ENCODE measurements at regions not wholly inside any gene's neighbourhood (a gene's known extent, or its start where the extent isn't known, plus 50 kb on each side); places are given as distances from the start of the nearest gene placed in this dataset.
"Not testable (repeated sequence)": the region's sequence is repeated elsewhere in the genome, so short reads cannot be mapped to it uniquely, and the experiment has no call there.

DNA sequence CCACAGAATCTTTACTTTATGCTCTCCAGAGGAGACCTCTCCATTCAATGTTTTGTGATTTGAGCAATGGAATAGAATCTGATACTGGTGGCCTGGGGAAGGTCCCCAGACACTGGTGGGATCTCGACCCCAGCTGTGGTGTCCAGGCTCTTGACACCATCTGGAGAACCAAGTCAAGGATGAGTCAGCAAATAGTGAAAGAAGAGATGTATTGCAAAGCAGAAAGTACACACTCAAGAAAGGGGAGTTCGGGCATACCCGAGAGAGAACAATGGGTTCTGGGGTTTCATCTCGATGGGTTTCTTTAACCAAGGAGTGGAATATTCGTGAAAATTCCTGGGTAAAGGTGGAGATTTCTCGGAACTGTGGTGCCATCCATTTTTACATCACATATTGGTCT lies 146.3 kb upstream of the NOTCH2NLA start:
- DNase-seq (ENCODE audit: extremely low read depth, low read depth); H3K4me3 ChIP-seq (replicated peaks; ENCODE audit: low read depth, low read length): not testable (repeated sequence)

DNA sequence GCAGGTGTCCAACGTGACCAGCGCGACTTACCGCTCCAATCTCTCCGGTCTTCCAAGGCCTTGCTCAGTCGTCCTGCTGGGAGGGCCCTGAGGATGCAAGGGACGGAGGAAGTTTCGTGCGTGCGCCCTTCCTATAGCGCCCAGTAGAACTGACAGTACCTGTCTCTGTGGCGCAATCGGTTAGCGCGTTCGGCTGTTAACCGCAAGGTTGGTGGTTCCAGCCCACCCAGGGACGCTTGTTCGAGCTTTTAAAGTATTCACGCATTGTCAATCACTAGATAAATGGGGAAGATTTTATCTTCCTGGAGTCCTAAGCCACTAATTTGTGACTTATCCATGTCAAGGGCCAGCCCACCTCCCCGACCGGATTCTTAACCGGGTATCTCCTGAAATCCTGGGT lies 141.1 kb upstream of the NOTCH2NLA start:
- not testable (repeated sequence) for DNase-seq (ENCODE audit: extremely low read depth, low read depth)
- H3K4me3 ChIP-seq (replicated peaks; ENCODE audit: low read depth, low read length), result 0 out of 2 replicates have a peak overlapping the region, but pooled peaks have one; percentile 15

DNA sequence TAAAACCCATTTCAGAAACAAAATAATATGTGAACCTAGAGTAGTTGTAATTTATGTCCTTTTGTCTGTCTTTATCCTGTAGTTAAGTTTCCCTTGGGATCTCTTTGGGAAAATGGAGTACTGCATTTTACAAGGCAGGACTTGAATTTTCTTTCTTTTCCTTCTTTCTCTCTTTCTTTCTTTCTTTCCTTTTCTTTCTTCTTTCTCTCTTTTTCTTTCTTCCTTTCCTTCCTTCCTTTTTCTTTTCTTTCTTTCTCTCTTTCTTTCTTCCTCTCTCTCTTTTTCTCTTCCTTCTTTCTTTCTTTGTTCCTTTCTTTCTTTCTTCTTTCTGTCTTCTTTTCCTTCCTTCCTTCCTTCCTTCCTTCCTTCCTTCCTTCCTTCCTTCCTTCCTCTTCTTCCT lies 126.6 kb upstream of the NOTCH2NLA start:
- DNase-seq (ENCODE audit: extremely low read depth, low read depth); H3K4me3 ChIP-seq (replicated peaks; ENCODE audit: low read depth, low read length): not testable (repeated sequence)

DNA sequence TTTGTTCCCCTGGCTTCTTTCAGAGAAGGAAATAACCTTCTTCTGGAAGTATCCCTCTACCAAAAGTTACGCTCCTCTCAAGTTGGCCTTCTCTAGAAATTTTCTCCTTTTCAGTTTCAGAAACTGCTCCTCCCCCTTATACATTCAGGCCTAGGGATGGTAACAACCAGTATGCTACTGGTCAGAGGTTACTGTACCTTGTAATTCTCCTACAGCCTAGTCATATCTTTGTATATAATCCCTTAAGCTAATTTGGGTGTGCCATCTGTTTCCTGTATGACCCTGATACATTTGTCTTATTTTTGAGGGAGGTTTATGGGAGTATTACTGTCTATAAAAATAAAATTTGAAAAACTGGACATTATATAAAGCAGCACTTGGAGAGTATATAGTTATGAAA lies 98.0 kb upstream of the NOTCH2NLA start:
- not testable (repeated sequence) for H3K4me3 ChIP-seq (replicated peaks; ENCODE audit: low read depth, low read length); DNase-seq (ENCODE audit: extremely low read depth, low read depth)

DNA sequence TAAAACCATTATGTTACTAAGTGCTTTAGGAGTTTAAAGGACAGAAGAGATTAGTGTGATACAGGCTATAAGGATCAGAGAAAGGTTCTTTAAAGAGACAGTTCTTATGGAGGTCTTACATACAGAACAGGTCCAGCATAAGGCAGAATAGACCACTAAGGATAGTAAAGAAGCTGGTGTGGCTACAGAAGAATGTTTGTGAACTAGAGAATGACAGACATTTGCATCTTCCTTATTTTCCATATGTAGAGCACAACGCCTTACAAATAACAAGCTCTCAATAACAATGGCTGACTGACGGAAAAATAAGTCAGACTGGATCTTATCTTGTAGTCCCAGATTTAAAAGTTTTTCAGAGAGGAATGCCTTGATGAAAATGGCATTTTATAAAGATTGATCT lies 95.6 kb upstream of the NOTCH2NLA start:
- not testable (repeated sequence) for H3K4me3 ChIP-seq (replicated peaks; ENCODE audit: low read depth, low read length); DNase-seq (ENCODE audit: extremely low read depth, low read depth)

DNA sequence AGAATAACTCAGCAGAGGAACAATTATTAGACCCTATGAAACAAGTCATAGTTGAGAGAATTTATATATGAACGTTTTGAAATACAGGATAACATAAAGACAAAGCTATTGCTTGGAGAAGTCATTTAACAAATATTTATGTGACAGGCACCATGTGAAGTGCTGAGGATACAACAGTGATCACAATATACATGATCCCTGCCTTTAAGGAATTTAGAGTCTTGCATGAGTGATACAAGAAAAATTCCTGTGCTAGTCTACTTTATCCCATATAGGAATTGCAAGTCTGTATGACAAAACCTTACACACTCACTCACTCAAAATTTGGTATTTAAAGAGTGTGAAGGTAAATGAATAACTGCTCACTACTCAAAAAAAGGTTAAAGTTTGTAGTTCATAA lies 94.5 kb upstream of the NOTCH2NLA start:
- not testable (repeated sequence) for DNase-seq (ENCODE audit: extremely low read depth, low read depth)

DNA sequence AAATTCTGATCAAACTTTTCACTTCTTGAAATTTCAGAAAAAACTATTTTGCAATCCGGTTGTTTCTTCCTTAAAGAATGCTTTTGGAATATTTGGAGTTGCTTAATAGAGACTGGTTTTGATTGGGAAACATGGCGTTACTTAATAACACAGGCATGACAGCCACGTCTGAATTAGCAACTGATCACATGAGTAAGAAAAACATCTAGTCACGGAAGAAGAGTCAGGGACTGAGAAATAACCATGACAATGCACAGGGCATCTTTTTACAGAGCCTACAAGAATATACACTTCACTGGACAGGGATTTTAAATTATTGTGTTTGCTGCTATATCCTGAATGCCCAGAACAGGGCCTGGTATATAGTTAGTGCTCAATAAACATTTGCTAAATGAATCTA lies 94.1 kb upstream of the NOTCH2NLA start:
- DNase-seq (ENCODE audit: extremely low read depth, low read depth), result not testable (repeated sequence)

More for the DNA sequence above, 94.5 kb upstream of the NOTCH2NLA start:
- not testable (repeated sequence) for H3K4me3 ChIP-seq (replicated peaks; ENCODE audit: low read depth, low read length)

DNA sequence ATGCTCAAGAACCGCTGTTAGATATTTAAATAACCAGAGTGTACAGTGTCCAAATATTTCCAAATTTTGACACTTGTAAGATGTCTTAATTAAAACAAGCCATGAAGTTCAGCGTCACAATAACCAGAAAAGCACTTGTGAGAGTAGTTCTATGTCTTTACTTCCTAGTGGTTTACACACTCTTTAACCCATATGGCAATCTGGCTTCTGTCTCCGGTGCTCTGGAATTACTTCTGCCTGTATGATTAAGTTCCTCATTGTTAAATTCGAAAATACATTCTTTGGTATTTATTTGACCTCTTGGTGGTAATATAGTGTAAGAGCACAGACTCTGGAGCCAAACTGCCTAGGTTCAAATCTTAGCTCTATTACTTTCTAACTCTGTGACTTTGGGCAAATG lies 89.9 kb upstream of the NOTCH2NLA start:
- H3K4me3 ChIP-seq (replicated peaks; ENCODE audit: low read depth, low read length); DNase-seq (ENCODE audit: extremely low read depth, low read depth): not testable (repeated sequence)

More for the DNA sequence above, 94.1 kb upstream of the NOTCH2NLA start:
- H3K4me3 ChIP-seq (replicated peaks; ENCODE audit: low read depth, low read length), result not testable (repeated sequence)

DNA sequence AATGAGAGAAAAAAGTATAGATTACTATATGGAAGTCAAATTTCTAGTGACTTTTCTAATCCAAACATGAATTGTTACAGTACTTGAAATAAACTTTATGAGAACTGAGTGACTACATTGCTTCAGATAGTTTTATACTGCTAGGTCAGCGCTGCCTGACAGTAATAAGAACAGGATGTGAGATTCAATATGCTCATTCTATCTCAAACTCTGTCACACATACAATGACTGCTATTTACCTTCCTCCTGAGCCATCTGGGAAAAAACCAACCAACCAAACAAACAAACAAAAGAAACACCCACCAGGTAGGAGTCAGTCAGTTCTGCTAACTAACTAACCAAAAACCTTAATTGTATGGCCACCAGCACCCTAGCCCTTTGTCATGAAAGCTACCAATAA lies 89.0 kb upstream of the NOTCH2NLA start:
- not testable (repeated sequence) for DNase-seq (ENCODE audit: extremely low read depth, low read depth)

DNA sequence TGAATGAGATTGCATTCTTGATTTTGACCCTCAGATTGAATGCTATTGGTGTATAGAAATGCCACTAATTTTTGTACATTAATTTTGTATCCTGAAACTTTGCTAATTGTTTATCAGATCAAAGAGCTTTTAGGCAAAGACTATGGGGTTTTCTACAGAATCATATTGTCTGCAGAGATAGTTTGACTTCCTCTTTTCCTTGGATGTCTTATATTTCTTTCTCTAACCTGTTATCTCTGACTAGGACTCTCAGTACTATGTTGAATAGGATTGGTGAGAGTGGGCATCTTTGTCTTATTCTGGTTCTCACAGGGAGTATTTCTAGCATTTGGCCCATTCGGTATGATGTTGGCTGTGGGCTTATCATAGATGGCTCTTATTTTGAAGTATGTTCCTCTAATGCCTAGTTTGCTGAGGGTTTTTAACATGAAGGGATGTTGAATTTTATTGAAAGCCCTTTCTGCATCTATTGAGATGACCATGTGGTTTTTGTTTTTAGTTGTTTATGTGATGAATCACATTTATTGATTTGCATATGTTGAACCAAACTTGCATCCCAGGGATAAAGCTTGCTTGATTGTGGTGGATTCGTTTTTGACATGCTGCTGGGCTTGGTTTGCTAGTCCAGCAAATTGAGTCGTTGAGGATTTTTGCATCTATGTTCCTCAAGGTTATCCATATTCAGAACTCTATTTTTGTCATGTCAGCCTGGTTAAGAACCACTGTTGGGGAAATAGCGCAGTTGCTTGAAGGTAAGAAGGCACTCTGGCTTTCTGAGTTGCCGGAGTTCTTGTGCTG lies 85.8 kb upstream of the NOTCH2NLA start:
- not testable (repeated sequence) for DNase-seq (ENCODE audit: extremely low read depth, low read depth); H3K4me3 ChIP-seq (replicated peaks; ENCODE audit: low read depth, low read length)

More for the DNA sequence above, 89.0 kb upstream of the NOTCH2NLA start:
- H3K4me3 ChIP-seq (replicated peaks; ENCODE audit: low read depth, low read length), result not testable (repeated sequence)

DNA sequence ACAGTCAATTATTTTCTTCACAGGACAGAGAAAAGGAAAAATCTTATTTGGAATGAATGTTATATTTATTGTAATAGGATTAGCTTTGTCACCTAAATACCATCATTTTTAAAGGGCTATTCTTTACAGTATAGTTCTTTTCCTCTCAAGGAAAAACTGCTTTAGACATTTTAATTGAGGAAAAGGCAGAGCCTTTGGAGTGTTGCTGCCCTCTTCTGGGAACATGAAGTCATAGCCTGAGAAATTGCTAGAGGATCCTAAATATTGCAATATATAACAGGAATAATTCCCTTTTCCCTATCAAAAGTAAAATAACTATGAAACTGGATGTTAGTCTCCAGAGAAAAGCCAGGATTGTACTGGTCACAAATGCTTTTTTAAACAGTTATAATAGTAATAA lies 81.8 kb upstream of the NOTCH2NLA start:
- not testable (repeated sequence) for DNase-seq (ENCODE audit: extremely low read depth, low read depth); H3K4me3 ChIP-seq (replicated peaks; ENCODE audit: low read depth, low read length)

DNA sequence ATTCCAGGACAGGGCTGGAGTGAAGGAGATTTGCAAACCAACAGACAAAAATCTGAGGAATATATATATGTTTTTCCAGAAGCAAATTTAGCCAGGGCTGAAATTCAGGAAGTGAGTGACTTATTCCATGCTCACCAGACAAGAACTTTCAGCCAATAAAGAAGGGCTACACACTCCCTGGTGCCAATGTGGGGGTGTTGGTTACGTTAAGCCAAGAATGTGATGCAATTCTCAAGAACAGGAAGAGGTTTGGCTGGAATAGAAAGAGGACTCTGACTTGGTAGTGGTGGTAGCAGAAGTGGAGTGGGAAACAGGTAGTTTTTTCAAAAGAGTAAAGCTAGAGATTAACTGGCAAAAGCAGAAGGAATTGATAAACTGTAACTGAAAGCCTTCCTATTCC lies 80.6 kb upstream of the NOTCH2NLA start:
- not testable (repeated sequence) for DNase-seq (ENCODE audit: extremely low read depth, low read depth); H3K4me3 ChIP-seq (replicated peaks; ENCODE audit: low read depth, low read length)

DNA sequence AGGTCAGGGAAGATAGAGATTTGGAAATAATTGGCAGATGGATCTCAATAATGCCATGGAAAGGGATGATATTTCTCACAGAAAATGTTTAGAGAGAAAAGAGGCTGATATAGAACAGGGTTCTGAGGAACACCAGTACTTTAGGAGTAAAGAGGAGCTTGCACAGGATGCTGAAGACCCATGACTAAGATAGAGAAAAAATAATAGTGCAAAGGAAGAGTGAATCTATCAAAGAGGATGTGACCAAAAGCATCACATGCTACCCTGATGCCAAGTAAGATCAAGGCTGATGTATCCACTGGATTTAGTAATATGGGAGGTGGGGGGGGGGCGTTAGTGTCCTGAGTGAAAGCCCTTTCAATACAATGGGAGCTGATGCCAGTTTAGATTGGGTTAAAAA lies 80.1 kb upstream of the NOTCH2NLA start:
- H3K4me3 ChIP-seq (replicated peaks; ENCODE audit: low read depth, low read length); DNase-seq (ENCODE audit: extremely low read depth, low read depth): not testable (repeated sequence)

DNA sequence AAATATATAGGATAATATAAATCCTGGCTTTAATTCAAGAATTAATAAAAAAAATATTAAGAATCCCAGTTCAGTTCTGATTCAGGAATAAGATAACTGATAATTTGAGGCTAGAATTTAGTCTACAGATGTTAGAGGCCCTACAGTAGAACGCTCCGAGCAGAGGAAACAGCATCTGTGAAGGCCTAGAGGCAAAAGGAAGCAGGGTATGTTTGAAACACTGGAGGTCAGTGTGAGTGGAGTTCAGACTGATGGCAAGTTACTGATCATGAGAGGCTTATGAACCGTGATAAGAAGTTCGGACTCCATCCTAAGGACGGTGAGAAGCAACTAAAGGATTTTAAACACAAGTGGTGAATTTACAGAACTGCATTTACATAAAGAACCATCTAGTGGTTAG lies 79.3 kb upstream of the NOTCH2NLA start:
- not testable (repeated sequence) for DNase-seq (ENCODE audit: extremely low read depth, low read depth); H3K4me3 ChIP-seq (replicated peaks; ENCODE audit: low read depth, low read length)

DNA sequence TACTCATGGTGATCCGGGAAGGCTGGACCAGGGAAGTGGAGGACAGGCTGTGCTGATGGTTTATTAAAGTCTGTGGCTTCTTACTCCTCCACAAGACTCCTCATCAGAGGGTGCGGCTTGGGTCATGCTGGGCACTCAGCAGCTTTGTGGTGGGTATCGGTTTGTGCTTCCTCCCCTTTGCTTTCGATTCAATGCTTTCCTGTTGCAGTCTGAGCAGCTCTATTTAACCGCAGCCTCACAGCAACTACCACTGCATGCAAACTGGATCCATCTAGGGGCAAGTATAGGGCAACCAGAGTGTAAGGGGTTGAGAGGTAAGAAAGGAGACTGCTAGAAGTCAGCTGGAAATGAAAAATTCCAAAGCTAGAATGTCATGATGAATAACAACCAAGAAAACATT lies 78.8 kb upstream of the NOTCH2NLA start:
- H3K4me3 ChIP-seq (replicated peaks; ENCODE audit: low read depth, low read length); DNase-seq (ENCODE audit: extremely low read depth, low read depth): not testable (repeated sequence)

DNA sequence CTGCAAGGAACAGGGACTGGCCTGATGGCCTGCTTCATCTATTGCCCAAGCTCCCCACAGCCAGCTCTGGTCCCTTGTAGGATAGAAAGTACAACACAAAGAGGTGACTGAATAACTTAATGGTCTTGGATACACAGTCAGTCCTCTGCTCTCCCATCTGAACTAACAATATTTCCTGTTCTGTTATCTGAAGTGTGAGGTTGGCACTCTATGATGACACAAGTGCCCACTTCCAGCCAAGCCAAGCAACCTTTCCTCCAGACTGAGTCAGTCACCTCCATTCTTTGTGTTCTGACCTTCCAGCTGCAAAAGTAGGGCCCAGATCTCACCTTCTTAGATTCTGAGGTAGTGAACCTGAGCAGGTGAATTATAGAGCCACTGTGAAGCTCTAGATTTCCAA lies 77.8 kb upstream of the NOTCH2NLA start:
- DNase-seq (ENCODE audit: extremely low read depth, low read depth); H3K4me3 ChIP-seq (replicated peaks; ENCODE audit: low read depth, low read length): not testable (repeated sequence)

DNA sequence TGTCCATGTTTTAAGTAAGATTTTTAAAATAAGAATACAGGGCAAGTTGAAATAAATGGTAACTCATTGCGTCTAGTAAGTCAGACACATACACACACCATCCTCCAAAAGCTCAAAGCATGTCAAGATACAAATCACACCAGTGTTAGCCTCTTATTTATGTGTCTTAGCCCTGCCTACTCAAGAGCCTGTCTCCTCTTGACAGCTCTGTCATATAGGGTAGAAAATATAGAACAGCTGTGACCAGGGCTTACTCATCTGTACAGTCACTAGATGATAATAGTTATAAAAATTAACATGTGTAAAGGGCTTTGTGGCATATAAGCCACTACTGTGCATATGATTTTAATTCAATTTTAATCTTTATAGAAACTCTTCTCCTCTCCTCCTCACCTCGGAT lies 76.6 kb upstream of the NOTCH2NLA start:
- DNase-seq (ENCODE audit: extremely low read depth, low read depth); H3K4me3 ChIP-seq (replicated peaks; ENCODE audit: low read depth, low read length): not testable (repeated sequence)

DNA sequence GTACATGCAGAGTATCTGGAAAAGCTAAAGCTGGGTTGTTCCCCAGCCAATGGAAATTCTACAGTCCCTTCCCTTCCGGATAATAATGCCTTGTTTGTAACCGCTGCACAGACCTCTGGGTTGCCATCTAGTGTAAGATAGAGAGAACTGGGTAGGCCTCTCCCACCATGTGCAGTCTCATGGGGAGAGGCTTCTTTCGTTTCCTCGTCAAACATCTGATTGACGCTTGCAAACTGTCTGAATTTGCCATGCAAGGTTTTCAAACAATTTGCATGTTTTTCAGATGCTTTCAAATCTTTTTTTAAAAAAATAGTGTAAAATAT lies 69.7 kb upstream of the NOTCH2NLA start:
- DNase-seq (ENCODE audit: extremely low read depth, low read depth); H3K4me3 ChIP-seq (replicated peaks; ENCODE audit: low read depth, low read length): not testable (repeated sequence)

DNA sequence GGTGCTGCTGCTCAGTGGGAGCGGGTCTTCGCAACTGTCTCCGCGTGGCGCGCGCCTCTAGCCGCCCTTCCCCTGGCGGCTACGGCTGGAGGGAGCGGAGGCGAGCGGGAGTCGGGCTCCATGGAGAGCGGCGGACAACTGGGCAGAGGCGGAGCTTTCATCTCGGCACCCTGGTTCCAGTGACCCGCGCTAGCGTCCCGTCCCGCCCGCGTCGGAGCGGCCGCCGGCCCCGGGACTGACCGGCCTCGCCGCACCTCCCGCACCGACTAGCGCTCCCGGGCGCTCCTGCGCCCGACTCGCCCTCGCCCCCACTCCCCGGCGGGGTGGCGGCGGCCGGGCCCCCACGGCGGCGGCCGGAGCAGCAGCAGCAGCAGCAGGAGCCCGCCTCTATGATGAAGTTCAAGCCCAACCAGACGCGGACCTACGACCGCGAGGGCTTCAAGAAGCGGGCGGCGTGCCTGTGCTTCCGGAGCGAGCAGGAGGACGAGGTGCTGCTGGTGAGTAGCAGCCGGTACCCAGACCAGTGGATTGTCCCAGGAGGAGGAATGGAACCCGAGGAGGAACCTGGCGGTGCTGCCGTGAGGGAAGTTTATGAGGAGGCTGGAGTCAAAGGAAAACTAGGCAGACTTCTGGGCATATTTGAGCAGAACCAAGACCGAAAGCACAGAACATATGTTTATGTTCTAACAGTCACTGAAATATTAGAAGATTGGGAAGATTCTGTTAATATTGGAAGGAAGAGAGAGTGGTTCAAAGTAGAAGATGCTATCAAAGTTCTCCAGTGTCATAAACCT lies 69.2 kb upstream of the NOTCH2NLA start:
- H3K4me3 ChIP-seq (replicated peaks; ENCODE audit: low read depth, low read length); DNase-seq (ENCODE audit: extremely low read depth, low read depth): not testable (repeated sequence)
